HepG2 (cell line): ENCODE measurements at regions not wholly inside any gene's neighbourhood (a gene's known extent, or its start where the extent isn't known, plus 50 kb on each side); places are given as distances from the start of the nearest gene placed in this dataset.

Source experiments
- ATAC-seq: fragments of 200-7000 bp; cut with Tn5 transposase; 3 replicates; pipeline ENCODE4 v1.9.1; 2020; ENCODE audit warnings: mild to moderate bottlenecking, moderate library complexity
- BruUV-seq: library from RNA; stranded (reverse); fragments of 400-500 nt; replicated peaks from 2 replicates; lab custom pipeline; 2021; lab: Mats Ljungman, UMichigan
- CTCF ChIA-PET: fragments of 300-600 bp; formaldehyde crosslinking; extraction: SDS; loops from one replicate; lab custom pipeline; 2021; ENCODE audit warnings: low total read pairs, inconsistent platforms, low intra/inter-chr PET ratio; lab: Yijun Ruan, JAX
- POLR2A ChIA-PET: fragments of 350-600 bp; sonication (Branson Sonifier 250); formaldehyde crosslinking; loops from one replicate; lab custom pipeline; 2020; ENCODE audit warnings: antibody characterized with exemption, inconsistent platforms; lab: Yijun Ruan, JAX
- DNase-seq: peaks from one replicate; pipeline ENCODE4 v3.0.0-alpha.2; 2015; ENCODE audit warnings: low spot score
- FAIRE-seq: peaks from 3 replicates; lab custom pipeline; 2011; peaks lifted over from hg19 to GRCh38; lab: Jason Lieb, UNC
- H2AFZ ChIP-seq: one replicate; pipeline ENCODE4 v1.6.1; 2011; ENCODE audit warnings: low read length, inconsistent platforms
- H3K27ac ChIP-seq: fragments of 300-600 bp; 3 replicates; pipeline ENCODE4 v1.8.0; 2011; ENCODE audit warnings: mixed run types, mild to moderate bottlenecking, mixed read lengths, low read length, inconsistent platforms; ENCODE audit not compliant: insufficient read depth; ENCODE audit errors: extremely low read length
- H3K27me3 ChIP-seq, 2 experiments: fragments of 200-600 bp in 1 of 2; 2 replicates in 1 of 2; 3 replicates in 1 of 2; pipeline versions ENCODE4 v1.6.0 to v1.8.0; 2011; ENCODE audit warnings: low read length in 2 of 2, mild to moderate bottlenecking in 2 of 2, moderate library complexity in 2 of 2, inconsistent platforms in 1 of 2; ENCODE audit not compliant: insufficient read depth in 2 of 2, control insufficient read depth in 1 of 2
- H3K36me3 ChIP-seq, 2 experiments: fragments of 200-600 bp in 1 of 2; replicated peaks in 1 of 2; 2 replicates in 1 of 2; 3 replicates in 1 of 2; pipeline versions ENCODE4 v1.5.1 to v1.8.0; 2011; ENCODE audit warnings: low read length in 2 of 2, inconsistent platforms in 1 of 2; ENCODE audit not compliant: insufficient read depth in 2 of 2, control insufficient read depth in 1 of 2
- H3K4me1 ChIP-seq: 2 replicates; pipeline ENCODE4 v1.5.1; 2012; ENCODE audit warnings: low read length, inconsistent platforms; ENCODE audit not compliant: insufficient read depth
- H3K4me2 ChIP-seq: 2 replicates; pipeline ENCODE4 v1.6.0; 2011; ENCODE audit warnings: low read depth, low read length, inconsistent platforms
- H3K4me3 ChIP-seq, 3 experiments: fragments of 200-600 bp in 1 of 3; sonication (generic), shearing (Covaris generic) in 1 of 3; replicated peaks in 1 of 3; 2 replicates each; pipeline ENCODE4 v1.5.1; 2011 to 2016; ENCODE audit warnings: low read length in 3 of 3, inconsistent platforms in 2 of 3, low read depth in 2 of 3, mild to moderate bottlenecking in 2 of 3, control low read depth in 1 of 3, mixed read lengths in 1 of 3; ENCODE audit not compliant: insufficient read depth in 1 of 3
- H3K79me2 ChIP-seq: one replicate; pipeline ENCODE4 v1.6.1; 2011; ENCODE audit warnings: low read length, inconsistent platforms; ENCODE audit not compliant: insufficient read depth
- H3K9ac ChIP-seq: 2 replicates; pipeline ENCODE4 v1.6.0; 2011; ENCODE audit warnings: mild to moderate bottlenecking, low read depth, low read length, inconsistent platforms; ENCODE audit not compliant: insufficient read depth
- H3K9me3 ChIP-seq: 2 replicates; pipeline ENCODE4 v1.5.1; 2012; ENCODE audit warnings: mild to moderate bottlenecking, low read length
- H4K20me1 ChIP-seq: 2 replicates; pipeline ENCODE4 v1.6.0; 2011; ENCODE audit warnings: inconsistent platforms, mild to moderate bottlenecking, low read length, moderate library complexity; ENCODE audit not compliant: insufficient read depth
- MAFK ChIP-seq, 2 experiments: IDR thresholded peaks in 1 of 2; conservative IDR thresholded peaks in 1 of 2; 2 replicates each; pipeline ENCODE4 v1.6.1; 2011; ENCODE audit warnings: improper control_type of control experiment in 2 of 2, low read length in 2 of 2
- TMF1 ChIP-seq: sonication (generic); formaldehyde crosslinking; IDR thresholded peaks from 2 replicates; pipeline ENCODE4 v1.8.1; 2022; ENCODE audit warnings: low read depth, missing genetic modification reagents
- ZNF331 ChIP-seq: sonication (generic); formaldehyde crosslinking; IDR thresholded peaks from 2 replicates; pipeline ENCODE4 v1.4.0; 2020; ENCODE audit warnings: missing genetic modification reagents
- WGBS: methylation state at CpG from one replicate; pipeline ENCODE4 v1.1.6; 2017; ENCODE audit warnings: low lambda C conversion rate; 5-methylcytosine and 5-hydroxymethylcytosine counted together
- in situ Hi-C: cut with HindIII; loops from 2 replicates; pipeline ENCODE4 v1.10.0; 2017; ENCODE audit warnings: low pct_unique_long_range_greater_than_20kb; ENCODE audit not compliant: extremely low pct_ligation_motif_present
- intact Hi-C: fragments of 100-400 bp; cut with micrococcal nuclease; formaldehyde crosslinking; loops from one replicate; pipeline ENCODE4 v1.10.0; 2022; ENCODE audit not compliant: unreplicated experiment
- TF ChIP-seq, protein P1 (sequence below): sonication (generic); formaldehyde crosslinking; IDR thresholded peaks from 2 replicates; pipeline ENCODE4 v1.5.0; 2020; ENCODE audit warnings: missing genetic modification reagents
- TF ChIP-seq, protein P2 (sequence below): sonication (generic); formaldehyde crosslinking; IDR thresholded peaks from 2 replicates; pipeline ENCODE4 v1.4.0; 2020; ENCODE audit warnings: mild to moderate bottlenecking, missing genetic modification reagents
- TF ChIP-seq, protein P3 (sequence below): sonication (generic); formaldehyde crosslinking; IDR thresholded peaks from 2 replicates; pipeline ENCODE4 v1.4.0; 2020; ENCODE audit warnings: missing genetic modification reagents

DNA sequence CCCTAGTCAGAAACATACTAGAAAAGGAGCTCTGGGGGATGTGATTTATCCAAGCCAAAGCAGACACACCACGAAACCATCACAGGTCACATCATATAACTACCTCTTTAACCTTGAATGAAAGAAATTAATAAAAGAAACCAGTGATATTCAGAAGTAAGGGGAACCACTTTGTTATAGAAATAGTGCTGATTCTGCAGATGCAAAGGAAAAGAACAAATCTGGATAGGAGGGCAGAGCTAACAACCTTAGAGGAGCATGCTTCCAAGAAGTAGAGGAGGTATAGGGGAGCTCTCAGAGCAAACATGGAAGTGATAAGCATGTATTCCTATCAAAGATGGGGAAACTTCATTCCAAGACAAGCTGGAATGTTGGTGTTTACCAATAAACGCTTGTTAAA, 117.0 kb upstream of the MDM1 start:
- no peaks in the 10 kb centered on the region for H3K4me1 ChIP-seq
- no peaks in the 10 kb centered on the region; a peak in 1 of 5 replicates for H3K27me3 ChIP-seq
- ATAC-seq: no peak
- CTCF ChIA-PET: no interaction called here
- no TSS peak for BruUV-seq
- no peak for FAIRE-seq
- TF ChIP-seq MAFK (conservative IDR thresholded peaks at IDR 0.05 in 1 of 2, IDR thresholded peaks at IDR 0.05 in 1 of 2; ENCODE audit: low read length in 2 of 2): peak in 1 of 2 experiments; percentile 34; a peak in 2 of 4 replicates
- no peak for TF ChIP-seq ZNF331 (CRISPR knock-in tag)
- TF ChIP-seq, protein P1, sequence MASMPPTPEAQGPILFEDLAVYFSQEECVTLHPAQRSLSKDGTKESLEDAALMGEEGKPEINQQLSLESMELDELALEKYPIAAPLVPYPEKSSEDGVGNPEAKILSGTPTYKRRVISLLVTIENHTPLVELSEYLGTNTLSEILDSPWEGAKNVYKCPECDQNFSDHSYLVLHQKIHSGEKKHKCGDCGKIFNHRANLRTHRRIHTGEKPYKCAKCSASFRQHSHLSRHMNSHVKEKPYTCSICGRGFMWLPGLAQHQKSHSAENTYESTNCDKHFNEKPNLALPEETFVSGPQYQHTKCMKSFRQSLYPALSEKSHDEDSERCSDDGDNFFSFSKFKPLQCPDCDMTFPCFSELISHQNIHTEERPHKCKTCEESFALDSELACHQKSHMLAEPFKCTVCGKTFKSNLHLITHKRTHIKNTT: no peak
- 0 out of 2 replicates have a peak, but pooled peaks cover 4% of the 10 kb centered on the region for H3K9me3 ChIP-seq
- WGBS: 34% methylated on average over 2 of the region's 2 CpGs
- H2AFZ ChIP-seq: no peak overlapping the region
- no peak overlapping the region for H3K9ac ChIP-seq
- no peaks in the 10 kb centered on the region for H3K79me2 ChIP-seq
- H3K27ac ChIP-seq: no peak overlapping the region
- intact Hi-C loops (no loop called here), in situ Hi-C loops (no loop called here)
- POLR2A ChIA-PET: no interaction called here
- no peak for DNase-seq
- no peak overlapping the region for H3K4me3 ChIP-seq
- no peak overlapping the region for H3K4me2 ChIP-seq
- H3K36me3 ChIP-seq: no peaks in the 10 kb centered on the region
- no peaks in the 10 kb centered on the region for H4K20me1 ChIP-seq

DNA sequence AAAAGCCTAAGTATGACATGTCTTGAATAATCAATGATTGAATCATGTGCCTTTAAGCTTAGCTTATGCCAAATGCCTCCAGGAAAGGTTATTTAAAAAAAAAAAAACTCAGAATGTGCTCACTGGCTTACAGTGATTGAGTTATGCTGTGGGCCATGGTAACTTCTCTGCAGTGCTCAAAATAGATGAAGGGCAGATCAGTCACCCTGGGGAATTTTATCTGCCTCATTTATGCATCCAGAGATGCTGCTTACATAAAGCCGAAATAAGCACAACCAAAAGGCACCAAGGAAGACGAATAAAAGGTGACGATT, 118.7 kb upstream of the MDM1 start:
- ChIA-PET POLR2A (no interaction called here), CTCF (no interaction called here)
- H3K4me3 ChIP-seq: no peak overlapping the region
- no peaks in the 10 kb centered on the region for H3K9me3 ChIP-seq
- intact Hi-C loops (no loop called here), in situ Hi-C loops (no loop called here)
- H2AFZ ChIP-seq: no peak overlapping the region
- 51% methylated on average over 3 of the region's 3 CpGs for WGBS
- no TSS peak for BruUV-seq
- no peaks in the 10 kb centered on the region; a peak in 1 of 5 replicates for H3K27me3 ChIP-seq
- TF ChIP-seq, protein P2, sequence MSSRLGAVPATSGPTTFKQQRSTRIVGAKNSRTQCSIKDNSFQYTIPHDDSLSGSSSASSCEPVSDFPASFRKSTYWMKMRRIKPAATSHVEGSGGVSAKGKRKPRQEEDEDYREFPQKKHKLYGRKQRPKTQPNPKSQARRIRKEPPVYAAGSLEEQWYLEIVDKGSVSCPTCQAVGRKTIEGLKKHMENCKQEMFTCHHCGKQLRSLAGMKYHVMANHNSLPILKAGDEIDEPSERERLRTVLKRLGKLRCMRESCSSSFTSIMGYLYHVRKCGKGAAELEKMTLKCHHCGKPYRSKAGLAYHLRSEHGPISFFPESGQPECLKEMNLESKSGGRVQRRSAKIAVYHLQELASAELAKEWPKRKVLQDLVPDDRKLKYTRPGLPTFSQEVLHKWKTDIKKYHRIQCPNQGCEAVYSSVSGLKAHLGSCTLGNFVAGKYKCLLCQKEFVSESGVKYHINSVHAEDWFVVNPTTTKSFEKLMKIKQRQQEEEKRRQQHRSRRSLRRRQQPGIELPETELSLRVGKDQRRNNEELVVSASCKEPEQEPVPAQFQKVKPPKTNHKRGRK (CRISPR knock-in tag): no peak
- TF ChIP-seq, protein P3, sequence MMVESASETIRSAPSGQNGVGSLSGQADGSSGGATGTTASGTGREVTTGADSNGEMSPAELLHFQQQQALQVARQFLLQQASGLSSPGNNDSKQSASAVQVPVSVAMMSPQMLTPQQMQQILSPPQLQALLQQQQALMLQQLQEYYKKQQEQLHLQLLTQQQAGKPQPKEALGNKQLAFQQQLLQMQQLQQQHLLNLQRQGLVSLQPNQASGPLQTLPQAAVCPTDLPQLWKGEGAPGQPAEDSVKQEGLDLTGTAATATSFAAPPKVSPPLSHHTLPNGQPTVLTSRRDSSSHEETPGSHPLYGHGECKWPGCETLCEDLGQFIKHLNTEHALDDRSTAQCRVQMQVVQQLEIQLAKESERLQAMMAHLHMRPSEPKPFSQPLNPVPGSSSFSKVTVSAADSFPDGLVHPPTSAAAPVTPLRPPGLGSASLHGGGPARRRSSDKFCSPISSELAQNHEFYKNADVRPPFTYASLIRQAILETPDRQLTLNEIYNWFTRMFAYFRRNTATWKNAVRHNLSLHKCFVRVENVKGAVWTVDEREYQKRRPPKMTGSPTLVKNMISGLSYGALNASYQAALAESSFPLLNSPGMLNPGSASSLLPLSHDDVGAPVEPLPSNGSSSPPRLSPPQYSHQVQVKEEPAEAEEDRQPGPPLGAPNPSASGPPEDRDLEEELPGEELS: no peak
- no peak for TF ChIP-seq TMF1 (CRISPR knock-in tag)
- H3K9ac ChIP-seq: no peak overlapping the region
- no peaks in the 10 kb centered on the region for H3K36me3 ChIP-seq
- ATAC-seq (no peak), FAIRE-seq (no peak), DNase-seq (no peak)
- no peaks in the 10 kb centered on the region for H4K20me1 ChIP-seq
- no peak overlapping the region for H3K4me2 ChIP-seq
- H3K79me2 ChIP-seq: no peaks in the 10 kb centered on the region
- H3K4me1 ChIP-seq: peaks cover 9% of the 10 kb centered on the region; the same call in 1 of the 2 replicates
- H3K27ac ChIP-seq: no peak overlapping the region
